A673 (cell line): ENCODE measurements at regions not wholly inside any gene's neighbourhood (a gene's known extent, or its start where the extent isn't known, plus 50 kb on each side); places are given as distances from the start of the nearest gene placed in this dataset.

Experiments used
- EZH2 ChIP-seq: fragments of 200-600 bp; sonication (generic); IDR thresholded peaks from 2 replicates; pipeline ENCODE4 v1.6.1; 2017; ENCODE audit warnings: borderline replicate concordance, low read depth, mild to moderate bottlenecking, mixed read lengths, antibody characterized with exemption, low read length; ENCODE audit not compliant: poor library complexity, severe bottlenecking
- TF ChIP-seq, protein P1 (sequence below): fragments of 300-800, 200-600 bp; sonication (generic); conservative IDR thresholded peaks from 2 replicates; pipeline ENCODE4 v1.5.1; 2017; ENCODE audit warnings: low read depth, mild to moderate bottlenecking, antibody characterized with exemption, low read length, moderate library complexity, mixed read lengths

DNA sequence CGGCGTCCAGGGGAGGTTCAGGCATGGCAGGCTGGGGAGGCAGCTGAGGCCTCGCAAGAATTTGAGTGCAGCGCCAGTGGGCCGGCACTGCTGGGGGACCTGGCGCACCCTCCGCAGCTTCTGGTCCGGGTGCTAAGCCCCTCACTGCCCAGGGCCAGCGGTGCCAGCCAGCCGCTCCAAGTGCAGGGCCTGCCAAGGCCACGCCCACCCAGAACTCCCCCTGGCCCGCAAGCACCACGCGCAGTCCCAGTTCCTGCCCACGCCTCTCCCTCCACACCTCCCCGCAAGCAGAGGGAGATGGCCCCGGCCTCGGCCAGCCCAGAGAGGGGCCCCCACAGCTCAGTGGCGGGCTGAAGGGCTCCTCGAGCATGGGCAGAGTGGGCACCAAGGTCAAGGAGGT lies 2017.3 kb downstream of the LRRC4C start:
- TF ChIP-seq, protein P1, sequence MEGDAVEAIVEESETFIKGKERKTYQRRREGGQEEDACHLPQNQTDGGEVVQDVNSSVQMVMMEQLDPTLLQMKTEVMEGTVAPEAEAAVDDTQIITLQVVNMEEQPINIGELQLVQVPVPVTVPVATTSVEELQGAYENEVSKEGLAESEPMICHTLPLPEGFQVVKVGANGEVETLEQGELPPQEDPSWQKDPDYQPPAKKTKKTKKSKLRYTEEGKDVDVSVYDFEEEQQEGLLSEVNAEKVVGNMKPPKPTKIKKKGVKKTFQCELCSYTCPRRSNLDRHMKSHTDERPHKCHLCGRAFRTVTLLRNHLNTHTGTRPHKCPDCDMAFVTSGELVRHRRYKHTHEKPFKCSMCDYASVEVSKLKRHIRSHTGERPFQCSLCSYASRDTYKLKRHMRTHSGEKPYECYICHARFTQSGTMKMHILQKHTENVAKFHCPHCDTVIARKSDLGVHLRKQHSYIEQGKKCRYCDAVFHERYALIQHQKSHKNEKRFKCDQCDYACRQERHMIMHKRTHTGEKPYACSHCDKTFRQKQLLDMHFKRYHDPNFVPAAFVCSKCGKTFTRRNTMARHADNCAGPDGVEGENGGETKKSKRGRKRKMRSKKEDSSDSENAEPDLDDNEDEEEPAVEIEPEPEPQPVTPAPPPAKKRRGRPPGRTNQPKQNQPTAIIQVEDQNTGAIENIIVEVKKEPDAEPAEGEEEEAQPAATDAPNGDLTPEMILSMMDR: no peak
- TF ChIP-seq EZH2: no peak
